ENCODE measurements at regions not wholly inside any gene's neighbourhood (a gene's known extent, or its start where the extent isn't known, plus 50 kb on each side); places are given as distances from the start of the nearest gene placed in this dataset.

GRCh38 chrX:124462931-124463330, 116.6 kb downstream of the SH2D1A start:
- no peak overlapping the region for H3K4me3 ChIP-seq (replicated peaks in 1 of 2; ENCODE audit: low read depth in 2 of 2, low read length in 2 of 2)
- DNase-seq (ENCODE audit: low read depth in 2 of 2) = no peak
- no peak for TF ChIP-seq CTCF (IDR thresholded peaks at IDR 0.05; ENCODE audit: low read depth, low read length)

- no peak for DNase-seq (ENCODE audit: low read depth in 2 of 2)
- TF ChIP-seq CTCF (IDR thresholded peaks at IDR 0.05; ENCODE audit: low read depth, low read length) = no peak
- no peak overlapping the region for H3K4me3 ChIP-seq (replicated peaks in 1 of 2; ENCODE audit: low read depth in 2 of 2, low read length in 2 of 2)
Measured at GRCh38 chrX:124467202-124467601, 120.8 kb downstream of the SH2D1A start.

GRCh38 chrX:124475358-124475757, 129.0 kb downstream of the SH2D1A start:
- TF ChIP-seq CTCF (IDR thresholded peaks at IDR 0.05; ENCODE audit: low read depth, low read length) = no peak
- H3K4me3 ChIP-seq (replicated peaks in 1 of 2; ENCODE audit: low read depth in 2 of 2, low read length in 2 of 2) = no peak overlapping the region
- no peak for DNase-seq (ENCODE audit: low read depth in 2 of 2)

- DNase-seq (ENCODE audit: low read depth in 2 of 2) = no peak
- no peak for TF ChIP-seq CTCF (IDR thresholded peaks at IDR 0.05; ENCODE audit: low read depth, low read length)
- H3K4me3 ChIP-seq (replicated peaks in 1 of 2; ENCODE audit: low read depth in 2 of 2, low read length in 2 of 2) = no peak overlapping the region
Measured at GRCh38 chrX:124476562-124476961, 130.2 kb downstream of the SH2D1A start.

GRCh38 chrX:124478046-124478445, 131.7 kb downstream of the SH2D1A start:
- TF ChIP-seq CTCF (IDR thresholded peaks at IDR 0.05; ENCODE audit: low read depth, low read length) = no peak
- no peak overlapping the region for H3K4me3 ChIP-seq (replicated peaks in 1 of 2; ENCODE audit: low read depth in 2 of 2, low read length in 2 of 2)
- no peak for DNase-seq (ENCODE audit: low read depth in 2 of 2)

- H3K4me3 ChIP-seq (replicated peaks in 1 of 2; ENCODE audit: low read depth in 2 of 2, low read length in 2 of 2) = no peak overlapping the region
- no peak for TF ChIP-seq CTCF (IDR thresholded peaks at IDR 0.05; ENCODE audit: low read depth, low read length)
- DNase-seq (ENCODE audit: low read depth in 2 of 2) = no peak
Measured at GRCh38 chrX:124488412-124489161, 142.2 kb downstream of the SH2D1A start.

- DNase-seq (ENCODE audit: low read depth in 2 of 2) = no peak
- H3K4me3 ChIP-seq (replicated peaks in 1 of 2; ENCODE audit: low read depth in 2 of 2, low read length in 2 of 2) = no peak overlapping the region
- no peak for TF ChIP-seq CTCF (IDR thresholded peaks at IDR 0.05; ENCODE audit: low read depth, low read length)
Measured at GRCh38 chrX:124493984-124494383, 147.6 kb downstream of the SH2D1A start.
